AG04450 (cell line): ENCODE measurements at regions not wholly inside any gene's neighbourhood (a gene's known extent, or its start where the extent isn't known, plus 50 kb on each side); places are given as distances from the start of the nearest gene placed in this dataset.

ENCODE experiments used
- CTCF ChIA-PET: fragments of 300-600, 350-600 bp; formaldehyde crosslinking; extraction: SDS; loops from one replicate; lab custom pipeline; 2022; ENCODE audit warnings: antibody characterized with exemption, inconsistent platforms; lab: Charles Lee
- POLR2A ChIA-PET: fragments of 350-600 bp; formaldehyde crosslinking; extraction: SDS; loops from one replicate; lab custom pipeline; 2021; ENCODE audit warnings: antibody characterized with exemption, inconsistent platforms; lab: Yijun Ruan, JAX
- DNase-seq: peaks from one replicate; pipeline ENCODE4 v3.0.0-alpha.2; 2011; ENCODE audit warnings: low read depth, low spot score
- H3K27ac ChIP-seq: one replicate; pipeline ENCODE4 v1.5.1; 2012; ENCODE audit warnings: low read depth, low read length, control low read depth
- H3K27me3 ChIP-seq: one replicate; pipeline ENCODE4 v1.6.0; 2012; ENCODE audit warnings: low read length; ENCODE audit not compliant: control insufficient read depth, insufficient read depth
- H3K4me3 ChIP-seq: 2 replicates; pipeline ENCODE4 v1.5.1; 2011; ENCODE audit warnings: mild to moderate bottlenecking, low read depth, low read length, control low read depth
- H3K9me3 ChIP-seq: 2 replicates; pipeline ENCODE4 v1.5.1; 2012; ENCODE audit warnings: low read length; ENCODE audit not compliant: control insufficient read depth, insufficient read depth
- CTCF ChIP-seq: IDR thresholded peaks from 2 replicates; pipeline ENCODE4 v1.5.1; 2011; ENCODE audit warnings: low read depth, low read length, control low read depth, inconsistent platforms

GRCh38 chr4:107388736-107389274 lies 331.2 kb downstream of the PAPSS1 start:
- ChIA-PET POLR2A (no interaction called here), CTCF (interaction anchor here (2.1 kb wide), 1 partner anchor 9 kb away, joined by 6 read pairs; no protein-coding TSS in a partner anchor)
- no peaks in the 10 kb centered on the region for H3K27me3 ChIP-seq
- no peak overlapping the region for H3K4me3 ChIP-seq
- H3K27ac ChIP-seq = no peak overlapping the region
- no peaks in the 10 kb centered on the region for H3K9me3 ChIP-seq
- DNase-seq = no peak
- no peak for TF ChIP-seq CTCF

- DNase-seq = no peak
- ChIA-PET POLR2A (no interaction called here), CTCF (no interaction called here)
- Histone ChIP-seq H3K27ac (no peak overlapping the region), H3K27me3 (no peaks in the 10 kb centered on the region), H3K9me3 (no peaks in the 10 kb centered on the region; the same call in 1 of the 2 replicates), H3K4me3 (no peak overlapping the region)
- TF ChIP-seq CTCF = no peak
Measured at GRCh38 chr4:107380836-107381438, 339.1 kb downstream of the PAPSS1 start.

GRCh38 chr4:107380190-107380589 lies 339.8 kb downstream of the PAPSS1 start:
- H3K4me3 ChIP-seq = no peak overlapping the region
- no peak overlapping the region for H3K27ac ChIP-seq
- H3K9me3 ChIP-seq = no peaks in the 10 kb centered on the region; the same call in 1 of the 2 replicates
- CTCF ChIA-PET = interaction anchor here (1.4 to 1.8 kb wide), 2 partner anchors 8 to 13 kb away, joined by 4 to 6 read pairs; no protein-coding TSS in a partner anchor
- no peaks in the 10 kb centered on the region for H3K27me3 ChIP-seq
- no peak for TF ChIP-seq CTCF
- DNase-seq = no peak
- POLR2A ChIA-PET = no interaction called here

- Histone ChIP-seq H3K27ac (no peak overlapping the region), H3K4me3 (no peak overlapping the region), H3K9me3 (no peaks in the 10 kb centered on the region; the same call in 1 of the 2 replicates), H3K27me3 (no peaks in the 10 kb centered on the region)
- peak; percentile 43 for TF ChIP-seq CTCF
- ChIA-PET POLR2A (no interaction called here), CTCF (interaction anchor here (0.5 to 1.8 kb wide), 6 partner anchors 9 to 1051 kb away, joined by 3 to 6 read pairs (median 4); no protein-coding TSS in a partner anchor)
- no peak for DNase-seq
Measured at GRCh38 chr4:107379054-107379869, 340.8 kb downstream of the PAPSS1 start.
